ENCODE measurements at regions not wholly inside any gene's neighbourhood (a gene's known extent, or its start where the extent isn't known, plus 50 kb on each side); places are given as distances from the start of the nearest gene placed in this dataset.

GRCh38 chr2:160838147-160838546 lies 322.1 kb upstream of the TANK start:
- no peak for TF ChIP-seq CTCF (IDR thresholded peaks at IDR 0.05)
- no peak for TF ChIP-seq POLR2A (IDR thresholded peaks at IDR 0.05)
